Esophagus squamous epithelium (tissue), 5 donors: ENCODE measurements at regions not wholly inside any gene's neighbourhood (a gene's known extent, or its start where the extent isn't known, plus 50 kb on each side); places are given as distances from the start of the nearest gene placed in this dataset.
A peak's percentile ranks its signal among the peaks of the same experiment; 100 is the strongest.

Experiments
- DNase-seq: peaks from one replicate; lab custom pipeline; 2025; lab: John Stamatoyannopoulos, UW
- H3K27ac ChIP-seq, 4 donors: fragments of 200-600 bp; sonication (generic); one replicate each; pipeline ENCODE4 v1.5.1; 2016 to 2019; ENCODE audit warnings: mild to moderate bottlenecking in 1 of 4
- H3K27me3 ChIP-seq, 4 donors: fragments of 200-600 bp; sonication (generic); 1 replicate in 3 of 4; 2 replicates in 1 of 4; pipeline versions ENCODE4 v1.5.1 to v1.6.0; 2017 to 2021; ENCODE audit warnings: antibody characterized with exemption in 1 of 4
- H3K36me3 ChIP-seq, 3 donors: fragments of 200-600 bp; sonication (generic); one replicate each; pipeline ENCODE4 v1.5.1; 2016 to 2019
- H3K4me1 ChIP-seq, 3 donors: fragments of 200-600 bp; sonication (generic); one replicate each; pipeline ENCODE4 v1.5.1; 2017 to 2019
- H3K4me3 ChIP-seq, 4 donors: fragments of 200-600 bp; sonication (generic); 1 replicate in 3 of 4; 2 replicates in 1 of 4; pipeline ENCODE4 v1.5.1; 2016 to 2019; ENCODE audit warnings: mild to moderate bottlenecking in 2 of 4, moderate library complexity in 1 of 4
- H3K9me3 ChIP-seq, 3 donors: fragments of 200-600 bp; sonication (generic); one replicate each; pipeline ENCODE4 v1.5.1; 2016 to 2019
- CTCF ChIP-seq, 6 experiments: fragments of 450-650 bp in 4 of 6; fragments of 200-600 bp in 2 of 6; sonication (generic) in 2 of 6; IDR thresholded peaks; one replicate each; pipeline ENCODE4 v1.5.1; 2016 to 2019; ENCODE audit warnings: antibody characterized with exemption in 6 of 6, mild to moderate bottlenecking in 4 of 6, moderate library complexity in 4 of 6
- POLR2A ChIP-seq, 4 donors: fragments of 450-650 bp; IDR thresholded peaks; one replicate each; pipeline ENCODE4 v1.6.1; 2017; ENCODE audit warnings: antibody characterized with exemption in 4 of 4, mild to moderate bottlenecking in 4 of 4, moderate library complexity in 3 of 4
- WGBS, 2 donors: methylation state at CpG; one replicate each; pipeline ENCODE4 v1.1.5; 2018; 5-methylcytosine and 5-hydroxymethylcytosine counted together
- intact Hi-C: fragments of 100-400 bp; cut with DNase I; formaldehyde crosslinking; loops from one replicate; pipeline ENCODE4 v1.15.0; 2022
- donor health status: DM: yes; HTN: yes; CAD: no.

GRCh38 chr3:18238332-18238731, 186.8 kb downstream of the SATB1 start:
- no peaks in the 10 kb centered on the region for H3K9me3 ChIP-seq
- 56 to 57% methylated on average over 2 of the region's 2 CpGs for WGBS, 2 donors
- DNase-seq: no peak
- no peaks in the 10 kb centered on the region for H3K27me3 ChIP-seq
- H3K4me3 ChIP-seq: no peak overlapping the region
- H3K36me3 ChIP-seq: no peaks in the 10 kb centered on the region
- no peak overlapping the region for H3K27ac ChIP-seq
- no peak for TF ChIP-seq POLR2A (IDR thresholded peaks at IDR 0.05)
- H3K4me1 ChIP-seq: peaks cover 0 to 13% (median 0%) of the 10 kb centered on the region in 3 donors
- intact Hi-C loops: no loop called here

GRCh38 chr3:18237251-18238005, 187.7 kb downstream of the SATB1 start:
- intact Hi-C loops: no loop called here
- DNase-seq: no peak
- Histone ChIP-seq H3K4me3 (no peak overlapping the region), H3K9me3 (no peaks in the 10 kb centered on the region), H3K27ac (peak overlapping the region in 1 of 4 donors; percentile 59), H3K36me3 (no peaks in the 10 kb centered on the region), H3K27me3 (no peaks in the 10 kb centered on the region), H3K4me1 (peaks cover 0 to 13% (median 0%) of the 10 kb centered on the region in 3 donors)
- TF ChIP-seq CTCF (IDR thresholded peaks at IDR 0.05): no peak
- no peak for TF ChIP-seq POLR2A (IDR thresholded peaks at IDR 0.05)
- WGBS, 2 donors: 37 to 49% methylated on average over 3 to 5 of the region's 5 CpGs

GRCh38 chr3:18236726-18237125, 188.4 kb downstream of the SATB1 start:
- TF ChIP-seq CTCF (IDR thresholded peaks at IDR 0.05) (no peak), POLR2A (IDR thresholded peaks at IDR 0.05) (no peak)
- no peaks in the 10 kb centered on the region for H3K27me3 ChIP-seq
- DNase-seq: no peak
- H3K4me3 ChIP-seq: no peak overlapping the region
- WGBS, 2 donors: 86 to 90% methylated on average over 2 of the region's 2 CpGs
- intact Hi-C loops: no loop called here
- no peak overlapping the region for H3K27ac ChIP-seq
- H3K36me3 ChIP-seq: no peaks in the 10 kb centered on the region
- no peaks in the 10 kb centered on the region for H3K9me3 ChIP-seq
- peaks cover 0 to 13% (median 0%) of the 10 kb centered on the region in 3 donors for H3K4me1 ChIP-seq

GRCh38 chr3:18234717-18235335, 190.3 kb downstream of the SATB1 start:
- 73 to 85% methylated on average over 4 of the region's 4 CpGs for WGBS, 2 donors

GRCh38 chr3:18233987-18234716, 191.0 kb downstream of the SATB1 start:
- no peaks in the 10 kb centered on the region for H3K27me3 ChIP-seq
- H3K4me3 ChIP-seq: no peak overlapping the region
- TF ChIP-seq POLR2A (IDR thresholded peaks at IDR 0.05) (no peak), CTCF (IDR thresholded peaks at IDR 0.05) (no peak)
- no peaks in the 10 kb centered on the region for H3K36me3 ChIP-seq
- H3K9me3 ChIP-seq: no peaks in the 10 kb centered on the region
- 70 to 93% methylated on average over 4 to 10 of the region's 10 CpGs for WGBS, 2 donors
- intact Hi-C loops: no loop called here
- H3K4me1 ChIP-seq: peaks cover 0 to 13% (median 0%) of the 10 kb centered on the region in 3 donors
- H3K27ac ChIP-seq: no peak overlapping the region
- DNase-seq: no peak

More at GRCh38 chr3:18234717-18235335, 190.3 kb downstream of the SATB1 start:
- no peaks in the 10 kb centered on the region for H3K27me3 ChIP-seq
- no peaks in the 10 kb centered on the region for H3K9me3 ChIP-seq
- DNase-seq: no peak
- TF ChIP-seq CTCF (IDR thresholded peaks at IDR 0.05) (no peak), POLR2A (IDR thresholded peaks at IDR 0.05) (no peak)
- peaks cover 0 to 13% (median 0%) of the 10 kb centered on the region in 3 donors for H3K4me1 ChIP-seq
- no peak overlapping the region for H3K27ac ChIP-seq
- H3K36me3 ChIP-seq: no peaks in the 10 kb centered on the region
- intact Hi-C loops: no loop called here
- no peak overlapping the region for H3K4me3 ChIP-seq
